ENCODE measurements at regions not wholly inside any gene's neighbourhood (a gene's known extent, or its start where the extent isn't known, plus 50 kb on each side); places are given as distances from the start of the nearest gene placed in this dataset.

- TF ChIP-seq CTCF (IDR thresholded peaks at IDR 0.05; ENCODE audit: low read depth, low read length, missing input control), result no peak
- TF ChIP-seq RAD21 (IDR thresholded peaks at IDR 0.05), result no peak
- no peak for TF ChIP-seq MAX (IDR thresholded peaks at IDR 0.05)
- TF ChIP-seq HNF4G (IDR thresholded peaks at IDR 0.05), result no peak
- TF ChIP-seq TAF1 (conservative IDR thresholded peaks at IDR 0.05), result no peak
- no peak for TF ChIP-seq YY1 (IDR thresholded peaks at IDR 0.05)
- no peak for TF ChIP-seq ZBTB33 (IDR thresholded peaks at IDR 0.05)
- no peak for TF ChIP-seq REST (IDR thresholded peaks at IDR 0.05)
- no peak for TF ChIP-seq SP1 (IDR thresholded peaks at IDR 0.05)
- TF ChIP-seq, protein P1, sequence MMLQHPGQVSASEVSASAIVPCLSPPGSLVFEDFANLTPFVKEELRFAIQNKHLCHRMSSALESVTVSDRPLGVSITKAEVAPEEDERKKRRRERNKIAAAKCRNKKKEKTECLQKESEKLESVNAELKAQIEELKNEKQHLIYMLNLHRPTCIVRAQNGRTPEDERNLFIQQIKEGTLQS (IDR thresholded peaks at IDR 0.05), result no peak
These were observed 176.2 kb upstream of the NECTIN1 start for GRCh38 chr11:119905162-119905561.

All from liver (tissue), 3 donors.